Tibial artery (tissue), 4 donors: ENCODE measurements at regions not wholly inside any gene's neighbourhood (a gene's known extent, or its start where the extent isn't known, plus 50 kb on each side); places are given as distances from the start of the nearest gene placed in this dataset.

Experiments
- DNase-seq, 2 donors: peaks; one replicate each; pipeline ENCODE4 v3.0.0-alpha.2; 2019
- H3K27ac ChIP-seq, 2 donors: fragments of 200-600 bp; sonication (generic) in 1 of 2; 1 replicate in 1 of 2; 2 replicates in 1 of 2; pipeline ENCODE4 v1.5.1; 2018 to 2019; ENCODE audit warnings: mild to moderate bottlenecking in 1 of 2
- H3K27me3 ChIP-seq, 2 donors: fragments of 200-600 bp; sonication (generic) in 1 of 2; one replicate each; pipeline versions ENCODE4 v1.5.1 to v1.6.0; 2016 to 2019
- H3K36me3 ChIP-seq, 3 donors: fragments of 200-600 bp; sonication (generic) in 2 of 3; one replicate each; pipeline ENCODE4 v1.5.1; 2016 to 2019; ENCODE audit warnings: mild to moderate bottlenecking in 2 of 3
- H3K4me1 ChIP-seq, 4 donors: fragments of 200-600 bp; sonication (generic) in 2 of 4; 1 replicate in 3 of 4; 2 replicates in 1 of 4; pipeline ENCODE4 v1.5.1; 2016 to 2019
- H3K4me3 ChIP-seq, 2 donors: fragments of 200-600 bp; sonication (generic) in 1 of 2; 1 replicate in 1 of 2; 2 replicates in 1 of 2; pipeline ENCODE4 v1.5.1; 2018 to 2019; ENCODE audit warnings: mild to moderate bottlenecking in 2 of 2
- H3K9me3 ChIP-seq, 3 donors: fragments of 200-600 bp; sonication (generic) in 1 of 3; one replicate each; pipeline ENCODE4 v1.5.1; 2016 to 2019
- intact Hi-C: fragments of 100-400 bp; cut with DNase I; formaldehyde crosslinking; loops from one replicate; pipeline ENCODE4 v1.15.0; 2023; ENCODE audit warnings: low total_unique reads
- TF ChIP-seq, protein P1 (sequence below), 2 experiments: fragments of 200-600 bp in 1 of 2; fragments of 450-650 bp in 1 of 2; IDR thresholded peaks; one replicate each; pipeline ENCODE4 v1.5.1; 2017 to 2019; ENCODE audit warnings: antibody characterized with exemption in 2 of 2, mild to moderate bottlenecking in 1 of 2, moderate library complexity in 1 of 2

DNA sequence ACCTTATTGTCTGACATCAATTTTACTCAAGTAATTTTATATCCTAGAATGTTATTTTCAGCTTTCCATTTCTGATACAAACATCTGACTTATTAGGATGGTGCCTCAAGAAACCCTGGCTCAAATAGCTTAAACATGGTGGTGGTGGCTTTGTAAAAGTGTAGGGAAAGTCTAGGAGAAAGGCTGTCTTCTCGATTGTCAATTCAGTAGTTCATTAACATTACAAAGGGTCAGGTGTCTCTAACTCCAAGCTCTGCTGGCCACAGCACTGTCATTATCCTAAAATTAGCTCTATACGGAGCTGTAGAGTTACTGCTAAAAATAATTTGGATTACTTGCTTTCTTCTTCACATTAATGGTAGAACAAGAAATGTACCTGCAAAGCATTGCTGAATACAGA, 1360.1 kb upstream of the CDH6 start:
- no peaks in the 10 kb centered on the region for H3K9me3 ChIP-seq
- no peak overlapping the region for H3K4me3 ChIP-seq
- no peaks in the 10 kb centered on the region for H3K27me3 ChIP-seq
- no peaks in the 10 kb centered on the region for H3K4me1 ChIP-seq
- TF ChIP-seq, protein P1, sequence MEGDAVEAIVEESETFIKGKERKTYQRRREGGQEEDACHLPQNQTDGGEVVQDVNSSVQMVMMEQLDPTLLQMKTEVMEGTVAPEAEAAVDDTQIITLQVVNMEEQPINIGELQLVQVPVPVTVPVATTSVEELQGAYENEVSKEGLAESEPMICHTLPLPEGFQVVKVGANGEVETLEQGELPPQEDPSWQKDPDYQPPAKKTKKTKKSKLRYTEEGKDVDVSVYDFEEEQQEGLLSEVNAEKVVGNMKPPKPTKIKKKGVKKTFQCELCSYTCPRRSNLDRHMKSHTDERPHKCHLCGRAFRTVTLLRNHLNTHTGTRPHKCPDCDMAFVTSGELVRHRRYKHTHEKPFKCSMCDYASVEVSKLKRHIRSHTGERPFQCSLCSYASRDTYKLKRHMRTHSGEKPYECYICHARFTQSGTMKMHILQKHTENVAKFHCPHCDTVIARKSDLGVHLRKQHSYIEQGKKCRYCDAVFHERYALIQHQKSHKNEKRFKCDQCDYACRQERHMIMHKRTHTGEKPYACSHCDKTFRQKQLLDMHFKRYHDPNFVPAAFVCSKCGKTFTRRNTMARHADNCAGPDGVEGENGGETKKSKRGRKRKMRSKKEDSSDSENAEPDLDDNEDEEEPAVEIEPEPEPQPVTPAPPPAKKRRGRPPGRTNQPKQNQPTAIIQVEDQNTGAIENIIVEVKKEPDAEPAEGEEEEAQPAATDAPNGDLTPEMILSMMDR (IDR thresholded peaks at IDR 0.05): no peak
- DNase-seq: no peak
- H3K27ac ChIP-seq: no peak overlapping the region
- no peaks in the 10 kb centered on the region for H3K36me3 ChIP-seq
- intact Hi-C loops: no loop called here

DNA sequence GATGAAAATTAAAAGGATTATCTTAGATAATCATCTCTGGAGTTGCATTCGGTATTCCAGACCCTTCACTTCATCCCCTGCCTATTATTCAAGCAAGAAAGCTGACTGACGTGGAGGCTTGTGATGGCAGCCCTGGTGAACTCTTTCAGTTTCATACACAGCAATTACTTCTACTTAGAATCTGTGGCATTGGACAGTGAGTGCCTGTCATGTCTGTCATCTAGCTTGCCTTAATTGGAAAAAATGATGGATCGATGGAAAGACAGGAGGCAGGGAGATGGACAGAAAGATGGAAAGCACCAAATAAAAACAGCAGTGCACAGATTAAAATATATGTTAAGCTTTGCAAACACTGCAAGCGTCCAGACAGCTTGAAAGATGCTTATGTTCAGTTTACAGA, 1371.0 kb upstream of the CDH6 start:
- no peak overlapping the region for H3K4me3 ChIP-seq
- TF ChIP-seq, protein P1 (IDR thresholded peaks at IDR 0.05): no peak
- DNase-seq: no peak
- no peaks in the 10 kb centered on the region for H3K4me1 ChIP-seq
- H3K27ac ChIP-seq: no peak overlapping the region
- intact Hi-C loops: no loop called here
- H3K36me3 ChIP-seq: no peaks in the 10 kb centered on the region
- H3K27me3 ChIP-seq: no peaks in the 10 kb centered on the region
- no peaks in the 10 kb centered on the region for H3K9me3 ChIP-seq

DNA sequence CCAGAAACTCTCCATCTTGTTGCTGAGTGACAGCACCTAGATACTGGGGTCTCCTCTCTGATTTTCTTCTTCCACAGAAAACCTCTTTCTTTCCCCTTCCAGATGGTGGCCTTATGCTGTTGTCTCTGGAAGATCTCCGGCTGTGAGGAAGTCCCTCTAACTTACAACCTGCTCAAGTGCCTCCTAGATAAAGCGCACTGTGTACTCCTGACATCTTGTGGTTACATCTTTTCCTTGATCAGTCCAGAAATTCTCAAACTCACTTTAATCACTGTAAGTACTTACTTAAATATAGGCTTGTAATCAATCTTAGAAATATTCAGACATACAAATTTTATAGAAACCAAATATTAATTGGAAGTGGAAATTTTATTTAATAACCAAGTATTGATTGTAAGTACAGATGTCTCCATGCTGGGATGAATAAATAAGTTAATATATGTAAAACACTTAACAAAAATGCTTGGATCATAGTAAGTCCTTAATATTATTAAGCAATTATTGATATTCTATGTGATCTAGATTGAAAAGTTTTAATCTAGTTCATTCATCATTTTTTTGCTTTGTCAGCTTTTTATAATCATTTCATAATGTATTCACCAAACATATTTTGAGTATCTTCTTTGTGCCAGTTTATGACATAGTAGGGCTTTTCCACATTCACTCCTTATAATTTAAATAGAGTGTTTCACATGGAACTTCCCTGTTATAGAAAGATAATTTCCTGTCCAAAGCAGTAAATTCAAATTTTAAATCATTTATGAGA, 1381.4 kb upstream of the CDH6 start:
- Histone ChIP-seq H3K27me3 (no peaks in the 10 kb centered on the region), H3K9me3 (no peaks in the 10 kb centered on the region), H3K4me1 (no peaks in the 10 kb centered on the region), H3K4me3 (no peak overlapping the region), H3K36me3 (no peaks in the 10 kb centered on the region), H3K27ac (no peak overlapping the region)
- TF ChIP-seq, protein P1 (IDR thresholded peaks at IDR 0.05): no peak
- intact Hi-C loops: no loop called here
- no peak for DNase-seq

DNA sequence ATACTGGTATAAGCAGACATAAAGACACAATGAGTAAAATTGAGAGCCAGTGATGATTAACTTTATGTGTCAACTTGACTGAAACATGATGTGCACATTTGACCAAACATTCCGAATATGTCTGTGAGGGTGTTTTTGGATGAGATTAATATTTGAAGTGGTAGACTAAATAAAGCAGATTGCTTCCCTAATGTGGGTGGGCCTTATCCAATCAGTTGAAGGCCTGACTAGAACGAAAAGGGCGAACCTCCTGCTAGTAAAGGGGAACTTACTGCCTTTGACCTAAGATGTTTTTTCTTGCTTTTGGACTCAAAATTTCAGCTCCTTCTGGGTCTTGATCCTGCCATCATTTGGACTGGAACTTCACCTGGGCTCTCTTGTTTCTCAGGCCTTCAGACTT, 1387.7 kb upstream of the CDH6 start:
- intact Hi-C loops: no loop called here

DNA sequence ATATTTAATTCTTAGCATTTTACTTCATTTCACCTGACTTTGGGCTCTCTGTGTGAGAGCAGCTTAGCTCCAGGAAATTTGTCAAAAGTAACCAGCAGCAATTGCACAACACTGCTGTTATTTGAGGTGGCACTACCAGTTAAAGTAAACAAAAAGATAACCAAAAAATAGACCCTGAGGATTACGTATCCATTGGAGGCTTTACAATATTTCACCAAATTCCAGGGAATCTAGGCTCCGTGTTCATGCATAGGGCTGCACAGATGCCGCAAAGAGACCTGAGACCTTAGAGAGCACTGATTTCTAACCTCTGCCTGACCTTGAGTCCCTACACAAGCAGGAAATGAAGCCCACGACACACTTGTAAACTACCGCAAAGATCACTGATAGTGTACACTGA, 1392.7 kb upstream of the CDH6 start:
- intact Hi-C loops: no loop called here
- H3K27me3 ChIP-seq: no peaks in the 10 kb centered on the region
- TF ChIP-seq, protein P1 (IDR thresholded peaks at IDR 0.05): no peak
- no peak overlapping the region for H3K27ac ChIP-seq
- no peaks in the 10 kb centered on the region for H3K9me3 ChIP-seq
- H3K4me1 ChIP-seq: no peaks in the 10 kb centered on the region
- H3K4me3 ChIP-seq: no peak overlapping the region
- DNase-seq: no peak
- H3K36me3 ChIP-seq: no peaks in the 10 kb centered on the region

More for the DNA sequence above, 1387.7 kb upstream of the CDH6 start:
- Histone ChIP-seq H3K4me1 (no peaks in the 10 kb centered on the region), H3K36me3 (no peaks in the 10 kb centered on the region), H3K27me3 (no peaks in the 10 kb centered on the region), H3K27ac (no peak overlapping the region), H3K4me3 (no peak overlapping the region), H3K9me3 (no peaks in the 10 kb centered on the region)
- DNase-seq: no peak
- TF ChIP-seq, protein P1 (IDR thresholded peaks at IDR 0.05): no peak
